ENCODE measurements at regions not wholly inside any gene's neighbourhood (a gene's known extent, or its start where the extent isn't known, plus 50 kb on each side); places are given as distances from the start of the nearest gene placed in this dataset.

GRCh38 chr6:2581011-2581410, 169.7 kb downstream of the MYLK4 start:
- TF ChIP-seq CTCF (IDR thresholded peaks at IDR 0.05; ENCODE audit: poor library complexity) (no peak), EZH2 (IDR thresholded peaks at IDR 0.05; ENCODE audit: borderline replicate concordance) (no peak)

Data from hepatocyte (in vitro differentiated cells).